ENCODE measurements at regions not wholly inside any gene's neighbourhood (a gene's known extent, or its start where the extent isn't known, plus 50 kb on each side); places are given as distances from the start of the nearest gene placed in this dataset.

GRCh38 chr12:17192721-17193120 lies 586.8 kb upstream of the LMO3 start:
- TF ChIP-seq POLR2AphosphoS5 (IDR thresholded peaks at IDR 0.05; ENCODE audit: low read depth, low read length) (no peak), POLR2A (IDR thresholded peaks at IDR 0.05; ENCODE audit: low read depth, low read length) (no peak), TAF1 (IDR thresholded peaks at IDR 0.05; ENCODE audit: low read depth, low read length) (no peak), SPI1 (IDR thresholded peaks at IDR 0.05; ENCODE audit: low read depth, low read length) (no peak), PAX5 (IDR thresholded peaks at IDR 0.05; ENCODE audit: insufficient read depth, low read length, severe bottlenecking) (no peak)
